Ovary (tissue), 3 donors: ENCODE measurements at regions not wholly inside any gene's neighbourhood (a gene's known extent, or its start where the extent isn't known, plus 50 kb on each side); places are given as distances from the start of the nearest gene placed in this dataset.

Experiments
- CTCF ChIP-seq, 3 donors: fragments of 450-650 bp in 2 of 3; fragments of 200-600 bp in 1 of 3; IDR thresholded peaks; one replicate each; pipeline versions ENCODE4 v1.5.1 to v1.8.0; 2016 to 2022; ENCODE audit warnings: antibody characterized with exemption in 3 of 3, mild to moderate bottlenecking in 1 of 3
- POLR2A ChIP-seq: fragments of 450-650 bp; IDR thresholded peaks from one replicate; pipeline ENCODE4 v1.6.1; 2017; ENCODE audit warnings: antibody characterized with exemption, mild to moderate bottlenecking, moderate library complexity
- donor health status: DM: no; HTN: no; CAD: no.

GRCh38 chr2:234655706-234656105 is 158.8 kb upstream of the ARL4C start:
- no peak for TF ChIP-seq CTCF (IDR thresholded peaks at IDR 0.05)
- no peak for TF ChIP-seq POLR2A
